ENCODE measurements at regions not wholly inside any gene's neighbourhood (a gene's known extent, or its start where the extent isn't known, plus 50 kb on each side); places are given as distances from the start of the nearest gene placed in this dataset. TPM values are rescaled to one million over a fixed set of nuclear protein-coding genes. Genes with fewer than 3 reads are reported as not detected.

- TF ChIP-seq CTCF (IDR thresholded peaks at IDR 0.05), result no peak
- DNase-seq (ENCODE audit: low spot score), result no peak
- no peak for ATAC-seq (ENCODE audit: low FRiP score)
These were observed 56.6 kb upstream of the SETBP1 start for GRCh38 chr18:44624052-44624451.

GRCh38 chr18:44625386-44625785 is 55.3 kb upstream of the SETBP1 start:
- no peak for ATAC-seq (ENCODE audit: low FRiP score)
- TF ChIP-seq CTCF (IDR thresholded peaks at IDR 0.05), result no peak
- no peak for DNase-seq (ENCODE audit: low spot score)

GRCh38 chr18:44626236-44626635 is 54.5 kb upstream of the SETBP1 start:
- no peak for DNase-seq (ENCODE audit: low spot score)
- no peak for ATAC-seq (ENCODE audit: low FRiP score)

GRCh38 chr18:44626807-44627206 is 53.9 kb upstream of the SETBP1 start:
- no peak for TF ChIP-seq CTCF (IDR thresholded peaks at IDR 0.05)
- no peak for DNase-seq (ENCODE audit: low spot score)

More at GRCh38 chr18:44626236-44626635, 54.5 kb upstream of the SETBP1 start:
- TF ChIP-seq CTCF (IDR thresholded peaks at IDR 0.05), result no peak

GRCh38 chr18:44627280-44627679 is 53.4 kb upstream of the SETBP1 start:
- ATAC-seq (ENCODE audit: low FRiP score), result peak; percentile 64
- no peak for TF ChIP-seq CTCF (IDR thresholded peaks at IDR 0.05)
- no peak for DNase-seq (ENCODE audit: low spot score)

More at GRCh38 chr18:44626807-44627206, 53.9 kb upstream of the SETBP1 start:
- no peak for ATAC-seq (ENCODE audit: low FRiP score)

GRCh38 chr18:44629406-44629805 is 51.3 kb upstream of the SETBP1 start:
- no peak for TF ChIP-seq CTCF (IDR thresholded peaks at IDR 0.05)
- no peak for ATAC-seq (ENCODE audit: low FRiP score)
- DNase-seq (ENCODE audit: low spot score), result no peak

GRCh38 chr18:44630118-44630517 is 50.6 kb upstream of the SETBP1 start:
- no peak for TF ChIP-seq CTCF (IDR thresholded peaks at IDR 0.05)
- no peak for ATAC-seq (ENCODE audit: low FRiP score)
- no peak for DNase-seq (ENCODE audit: low spot score)

Small RNAs in the stretch of these regions (small RNA-seq; reads per million reads assigned to genes)
- gene RNA5SP455, result not detected

Data from omental fat pad (tissue), 3 donors.